Embryonic facial prominence (tissue), 1 donor: ENCODE measurements at regions not wholly inside any gene's neighbourhood (a gene's known extent, or its start where the extent isn't known, plus 50 kb on each side); places are given as distances from the start of the nearest gene placed in this dataset.
"Not testable (repeated sequence)": the region's sequence is repeated elsewhere in the genome, so short reads cannot be mapped to it uniquely, and the experiment has no call there.

Source experiments
- DNase-seq: peaks from one replicate; pipeline ENCODE4 v3.0.0-alpha.2; 2016; ENCODE audit errors: extremely low spot score

- no peak for DNase-seq
These were observed 662.0 kb upstream of the CHD1 start for GRCh38 chr5:99590806-99591205.

GRCh38 chr5:99589424-99589823 is 660.6 kb upstream of the CHD1 start:
- DNase-seq = no peak

- DNase-seq = no peak
These were observed 659.2 kb upstream of the CHD1 start for GRCh38 chr5:99587983-99588382.

GRCh38 chr5:99586878-99587277 is 658.1 kb upstream of the CHD1 start:
- DNase-seq = no peak

- DNase-seq = not testable (repeated sequence)
These were observed 652.4 kb upstream of the CHD1 start for GRCh38 chr5:99581204-99581603.

- not testable (repeated sequence) for DNase-seq
These were observed 634.3 kb upstream of the CHD1 start for GRCh38 chr5:99562937-99563627.

- no peak for DNase-seq
These were observed 624.5 kb upstream of the CHD1 start for GRCh38 chr5:99553211-99553810.

- DNase-seq = no peak
These were observed 615.5 kb upstream of the CHD1 start for GRCh38 chr5:99544356-99544755.

GRCh38 chr5:99543841-99544240 is 615.0 kb upstream of the CHD1 start:
- no peak for DNase-seq

- not testable (repeated sequence) for DNase-seq
These were observed 605.4 kb upstream of the CHD1 start for GRCh38 chr5:99534241-99534640.

GRCh38 chr5:99521666-99522065 is 592.9 kb upstream of the CHD1 start:
- not testable (repeated sequence) for DNase-seq

GRCh38 chr5:99515864-99516490 is 587.2 kb upstream of the CHD1 start:
- not testable (repeated sequence) for DNase-seq

GRCh38 chr5:99510237-99510866 is 581.5 kb upstream of the CHD1 start:
- DNase-seq = not testable (repeated sequence)

- not testable (repeated sequence) for DNase-seq
These were observed 580.3 kb upstream of the CHD1 start for GRCh38 chr5:99509064-99509463.

GRCh38 chr5:99495456-99495855 is 566.6 kb upstream of the CHD1 start:
- not testable (repeated sequence) for DNase-seq

GRCh38 chr5:99478450-99478849 is 549.6 kb upstream of the CHD1 start:
- not testable (repeated sequence) for DNase-seq

GRCh38 chr5:99473328-99473727 is 544.5 kb upstream of the CHD1 start:
- not testable (repeated sequence) for DNase-seq

GRCh38 chr5:99471726-99472125 is 542.9 kb upstream of the CHD1 start:
- not testable (repeated sequence) for DNase-seq

GRCh38 chr5:99471178-99471577 is 542.4 kb upstream of the CHD1 start:
- DNase-seq = not testable (repeated sequence)

GRCh38 chr5:99470636-99471035 is 541.8 kb upstream of the CHD1 start:
- DNase-seq = not testable (repeated sequence)

GRCh38 chr5:99460701-99461100 is 531.9 kb upstream of the CHD1 start:
- no peak for DNase-seq

GRCh38 chr5:99453196-99453595 is 524.4 kb upstream of the CHD1 start:
- no peak for DNase-seq

GRCh38 chr5:99449786-99450185 is 521.0 kb upstream of the CHD1 start:
- DNase-seq = no peak
